Colonic mucosa (tissue), 4 donors: ENCODE measurements at regions not wholly inside any gene's neighbourhood (a gene's known extent, or its start where the extent isn't known, plus 50 kb on each side); places are given as distances from the start of the nearest gene placed in this dataset.

Experiments
- DNase-seq: peaks from one replicate; pipeline ENCODE4 v3.0.0-alpha.2; 2020
- H3K27ac ChIP-seq: fragments of 200-600 bp; one replicate; pipeline ENCODE4 v1.8.0; 2021
- H3K27me3 ChIP-seq: fragments of 200-600 bp; one replicate; pipeline ENCODE4 v1.8.0; 2021
- H3K36me3 ChIP-seq: fragments of 200-600 bp; one replicate; pipeline ENCODE4 v1.8.0; 2021
- H3K4me1 ChIP-seq: fragments of 200-600 bp; one replicate; pipeline ENCODE4 v1.8.0; 2021; ENCODE audit warnings: mild to moderate bottlenecking
- H3K4me3 ChIP-seq: fragments of 200-600 bp; one replicate; pipeline ENCODE4 v1.8.0; 2021
- H3K9ac ChIP-seq, 2 donors: one replicate each; pipeline ENCODE4 v1.7.0; 2013; ENCODE audit warnings: control low read depth in 2 of 2, low read depth in 2 of 2, low read length in 2 of 2
- H3K9me3 ChIP-seq: fragments of 200-600 bp; one replicate; pipeline ENCODE4 v1.8.0; 2021
- CTCF ChIP-seq: fragments of 200-600 bp; IDR thresholded peaks from one replicate; pipeline ENCODE4 v1.8.0; 2022; ENCODE audit warnings: antibody characterized with exemption, mild to moderate bottlenecking
- intact Hi-C: fragments of 100-400 bp; cut with DNase I; formaldehyde crosslinking; loops from one replicate; pipeline ENCODE4 v1.14.1; 2022
- donor health status: healthy.
- donor health status: DM: no; HTN: no; CAD: no.
- donor health status: DM: no; HTN: no; CAD: no.

DNA sequence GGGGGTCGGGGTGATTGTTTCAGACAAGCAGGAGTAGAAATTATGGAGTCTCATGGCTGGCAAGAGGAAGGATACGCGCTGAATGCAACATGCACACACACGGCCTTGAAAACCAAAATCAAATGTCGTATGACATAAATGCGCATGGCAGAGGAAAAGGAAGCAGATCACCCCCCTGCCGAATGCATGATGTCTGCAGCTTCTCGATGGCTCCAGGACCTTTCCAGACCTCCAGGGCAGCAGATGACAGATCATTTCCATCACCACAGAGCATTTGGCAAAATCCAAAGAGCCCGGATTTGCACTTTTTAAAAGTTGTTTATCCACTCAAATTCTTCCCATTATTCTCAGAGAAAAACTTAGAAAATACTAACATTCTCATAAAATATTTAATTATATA, 211.7 kb downstream of the NHLRC3 start:
- Histone ChIP-seq H3K4me3 (no peak overlapping the region), H3K27ac (no peak overlapping the region), H3K36me3 (no peaks in the 10 kb centered on the region), H3K4me1 (no peaks in the 10 kb centered on the region), H3K9me3 (no peaks in the 10 kb centered on the region), H3K27me3 (no peaks in the 10 kb centered on the region), H3K9ac (no peak overlapping the region)
- TF ChIP-seq CTCF, result no peak
- intact Hi-C loops, result no loop called here
- DNase-seq, result no peak

- H3K27me3 ChIP-seq, result no peaks in the 10 kb centered on the region
- TF ChIP-seq CTCF, result no peak
- no peaks in the 10 kb centered on the region for H3K9me3 ChIP-seq
- H3K4me3 ChIP-seq, result no peak overlapping the region
- intact Hi-C loops, result no loop called here
- no peak overlapping the region for H3K27ac ChIP-seq
- H3K9ac ChIP-seq, result no peak overlapping the region
- DNase-seq, result no peak
- H3K36me3 ChIP-seq, result no peaks in the 10 kb centered on the region
- no peaks in the 10 kb centered on the region for H3K4me1 ChIP-seq
These were observed 212.2 kb downstream of the NHLRC3 start for GRCh38 chr13:39250440-39250839.

DNA sequence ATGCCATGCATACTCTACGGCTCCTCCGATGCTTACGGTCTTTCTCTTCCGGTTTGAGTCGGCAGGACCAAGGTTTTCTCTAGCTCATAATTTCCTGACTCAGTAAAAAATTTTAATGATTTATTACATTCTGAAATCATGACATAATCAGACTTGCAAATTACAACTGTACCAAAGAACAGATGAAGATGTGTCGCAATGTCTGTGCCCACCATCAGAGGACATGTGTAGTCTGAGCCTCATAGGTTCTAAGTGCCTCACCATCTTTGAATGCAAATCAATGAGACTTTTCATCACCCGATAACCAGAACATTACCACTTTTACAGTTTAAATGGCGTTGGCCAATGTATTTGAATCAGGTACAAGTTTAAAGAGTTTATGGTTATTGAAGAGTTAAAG, 213.1 kb downstream of the NHLRC3 start:
- Histone ChIP-seq H3K9me3 (no peaks in the 10 kb centered on the region), H3K27ac (no peak overlapping the region), H3K36me3 (no peaks in the 10 kb centered on the region), H3K4me3 (no peak overlapping the region), H3K27me3 (no peaks in the 10 kb centered on the region), H3K4me1 (no peaks in the 10 kb centered on the region), H3K9ac (no peak overlapping the region)
- DNase-seq, result no peak
- intact Hi-C loops, result no loop called here
- no peak for TF ChIP-seq CTCF

GRCh38 chr13:39253774-39254173, 215.5 kb downstream of the NHLRC3 start:
- TF ChIP-seq CTCF, result no peak
- intact Hi-C loops, result no loop called here
- Histone ChIP-seq H3K9me3 (no peaks in the 10 kb centered on the region), H3K27me3 (no peaks in the 10 kb centered on the region), H3K4me3 (no peak overlapping the region), H3K9ac (no peak overlapping the region), H3K27ac (no peak overlapping the region), H3K36me3 (no peaks in the 10 kb centered on the region), H3K4me1 (no peaks in the 10 kb centered on the region)
- DNase-seq, result no peak

DNA sequence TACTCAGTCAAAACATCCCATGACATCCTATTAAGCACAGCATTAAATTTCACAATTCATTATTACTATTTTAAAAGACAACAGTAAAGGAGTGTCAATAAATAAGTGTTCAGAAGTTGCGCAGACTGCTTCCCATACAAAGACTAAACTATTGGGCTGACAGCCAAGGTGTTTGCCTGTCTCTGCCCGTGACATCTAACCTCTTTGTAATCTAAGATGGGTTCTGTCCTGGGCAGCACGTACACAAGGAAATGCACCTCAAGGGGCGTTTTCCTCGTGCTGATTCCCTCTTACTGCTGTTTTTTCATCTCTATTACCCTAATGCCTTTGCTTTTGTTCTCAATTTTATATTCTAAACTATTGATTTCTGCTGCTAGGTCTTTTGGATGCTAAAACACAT, 216.3 kb downstream of the NHLRC3 start:
- H3K4me3 ChIP-seq, result no peak overlapping the region
- intact Hi-C loops, result no loop called here
- H3K9me3 ChIP-seq, result no peaks in the 10 kb centered on the region
- no peaks in the 10 kb centered on the region for H3K36me3 ChIP-seq
- no peak for TF ChIP-seq CTCF
- DNase-seq, result no peak
- no peaks in the 10 kb centered on the region for H3K4me1 ChIP-seq
- H3K27ac ChIP-seq, result no peak overlapping the region
- H3K27me3 ChIP-seq, result no peaks in the 10 kb centered on the region
- no peak overlapping the region for H3K9ac ChIP-seq

- TF ChIP-seq CTCF, result no peak
- Histone ChIP-seq H3K27me3 (no peaks in the 10 kb centered on the region), H3K27ac (no peak overlapping the region), H3K9ac (no peak overlapping the region), H3K4me1 (no peaks in the 10 kb centered on the region), H3K4me3 (no peak overlapping the region), H3K9me3 (no peaks in the 10 kb centered on the region), H3K36me3 (no peaks in the 10 kb centered on the region)
- DNase-seq, result no peak
- intact Hi-C loops, result no loop called here
These were observed 219.4 kb downstream of the NHLRC3 start for GRCh38 chr13:39257642-39258041.
